ENCODE measurements at regions not wholly inside any gene's neighbourhood (a gene's known extent, or its start where the extent isn't known, plus 50 kb on each side); places are given as distances from the start of the nearest gene placed in this dataset.
A peak's percentile ranks its signal among the peaks of the same experiment; 100 is the strongest.

DNA sequence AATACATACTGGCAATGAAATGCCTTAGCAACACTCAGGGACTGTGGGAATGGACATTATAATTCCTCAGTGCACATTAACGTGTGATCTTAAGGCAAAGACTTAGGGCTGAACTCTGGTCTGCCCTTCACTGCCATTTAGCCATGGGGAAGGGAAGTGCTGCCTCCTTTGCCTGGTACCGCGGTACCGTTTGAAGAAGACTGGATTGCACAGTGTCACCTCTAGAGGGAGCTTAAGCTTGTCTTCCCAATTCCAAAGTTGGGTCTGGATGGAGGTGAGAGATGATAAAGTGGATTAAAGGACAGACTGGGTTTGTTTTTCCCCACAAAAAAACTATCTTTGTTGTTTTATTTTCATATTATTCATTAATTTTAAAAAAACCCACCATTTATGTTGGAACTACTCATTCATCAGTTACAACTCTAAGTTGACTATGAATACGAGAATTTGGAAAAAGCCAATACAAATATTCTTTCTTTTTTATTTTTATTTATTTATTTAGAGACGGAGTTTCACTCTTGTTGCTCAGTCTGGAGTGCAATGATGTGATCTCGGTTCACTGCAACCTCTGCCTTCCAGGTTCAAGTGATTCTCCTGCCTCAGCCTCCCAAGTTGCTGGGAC lies 60.0 kb upstream of the SYN2 start:
- POLR2A ChIA-PET: no interaction called here

More for the DNA sequence above, 60.0 kb upstream of the SYN2 start:
- H3K4me3 ChIP-seq (replicated peaks in 1 of 2; ENCODE audit: low read depth in 1 of 2, low read length in 2 of 2): peak overlapping the region in 1 of 2 experiments; percentile 34; a peak in 1 of 4 replicates
- peak overlapping the region; percentile 100 for H2AFZ ChIP-seq (ENCODE audit: low read depth, low read length, poor library complexity, severe bottlenecking)
- peaks cover 0 to 4% of the 10 kb centered on the region in 2 experiments; a peak in 1 of 4 replicates for H3K4me1 ChIP-seq (ENCODE audit: control insufficient read depth in 1 of 2, insufficient read depth in 2 of 2, low read length in 2 of 2)
- ChIA-PET CTCF (interaction anchor here (0.5 to 1.4 kb wide), 8 partner anchors 9 to 1157 kb away, joined by 3 to 11 read pairs (median 4); no protein-coding TSS in a partner anchor), RAD21 (ENCODE audit: low non-redundant PET in 1 of 2, low total read pairs in 2 of 2, uncharacterized antibody in 2 of 2, unreplicated experiment in 2 of 2) (interaction anchor here in 1 of 2 experiments (0.5 kb wide), 1 partner anchor 10 kb away, joined by 3 read pairs; no protein-coding TSS in a partner anchor)
- no peaks in the 10 kb centered on the region for H3K9me2 ChIP-seq (ENCODE audit: insufficient read depth)
- TF ChIP-seq POLR2A (IDR thresholded peaks at IDR 0.05; ENCODE audit: borderline replicate concordance, extremely low read depth, insufficient read depth, insufficient read length): no peak
- TF ChIP-seq, protein P1, sequence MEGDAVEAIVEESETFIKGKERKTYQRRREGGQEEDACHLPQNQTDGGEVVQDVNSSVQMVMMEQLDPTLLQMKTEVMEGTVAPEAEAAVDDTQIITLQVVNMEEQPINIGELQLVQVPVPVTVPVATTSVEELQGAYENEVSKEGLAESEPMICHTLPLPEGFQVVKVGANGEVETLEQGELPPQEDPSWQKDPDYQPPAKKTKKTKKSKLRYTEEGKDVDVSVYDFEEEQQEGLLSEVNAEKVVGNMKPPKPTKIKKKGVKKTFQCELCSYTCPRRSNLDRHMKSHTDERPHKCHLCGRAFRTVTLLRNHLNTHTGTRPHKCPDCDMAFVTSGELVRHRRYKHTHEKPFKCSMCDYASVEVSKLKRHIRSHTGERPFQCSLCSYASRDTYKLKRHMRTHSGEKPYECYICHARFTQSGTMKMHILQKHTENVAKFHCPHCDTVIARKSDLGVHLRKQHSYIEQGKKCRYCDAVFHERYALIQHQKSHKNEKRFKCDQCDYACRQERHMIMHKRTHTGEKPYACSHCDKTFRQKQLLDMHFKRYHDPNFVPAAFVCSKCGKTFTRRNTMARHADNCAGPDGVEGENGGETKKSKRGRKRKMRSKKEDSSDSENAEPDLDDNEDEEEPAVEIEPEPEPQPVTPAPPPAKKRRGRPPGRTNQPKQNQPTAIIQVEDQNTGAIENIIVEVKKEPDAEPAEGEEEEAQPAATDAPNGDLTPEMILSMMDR (IDR thresholded peaks at IDR 0.05 in 2 of 3, conservative IDR thresholded peaks at IDR 0.05 in 1 of 3; ENCODE audit: borderline replicate concordance in 1 of 3, insufficient read depth in 1 of 3, low read depth in 2 of 3, low read length in 2 of 3): peak; percentile 70 to 91 (median 83); a peak in 5 of 6 replicates
- TF ChIP-seq, protein P2, sequence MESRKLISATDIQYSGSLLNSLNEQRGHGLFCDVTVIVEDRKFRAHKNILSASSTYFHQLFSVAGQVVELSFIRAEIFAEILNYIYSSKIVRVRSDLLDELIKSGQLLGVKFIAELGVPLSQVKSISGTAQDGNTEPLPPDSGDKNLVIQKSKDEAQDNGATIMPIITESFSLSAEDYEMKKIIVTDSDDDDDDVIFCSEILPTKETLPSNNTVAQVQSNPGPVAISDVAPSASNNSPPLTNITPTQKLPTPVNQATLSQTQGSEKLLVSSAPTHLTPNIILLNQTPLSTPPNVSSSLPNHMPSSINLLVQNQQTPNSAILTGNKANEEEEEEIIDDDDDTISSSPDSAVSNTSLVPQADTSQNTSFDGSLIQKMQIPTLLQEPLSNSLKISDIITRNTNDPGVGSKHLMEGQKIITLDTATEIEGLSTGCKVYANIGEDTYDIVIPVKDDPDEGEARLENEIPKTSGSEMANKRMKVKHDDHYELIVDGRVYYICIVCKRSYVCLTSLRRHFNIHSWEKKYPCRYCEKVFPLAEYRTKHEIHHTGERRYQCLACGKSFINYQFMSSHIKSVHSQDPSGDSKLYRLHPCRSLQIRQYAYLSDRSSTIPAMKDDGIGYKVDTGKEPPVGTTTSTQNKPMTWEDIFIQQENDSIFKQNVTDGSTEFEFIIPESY (IDR thresholded peaks at IDR 0.05; ENCODE audit: extremely low read depth, insufficient replicate concordance, low read length): no peak
- TF ChIP-seq ZFX (IDR thresholded peaks at IDR 0.05): no peak
- TF ChIP-seq ZNF274 (IDR thresholded peaks at IDR 0.05; ENCODE audit: low read depth, low read length): no peak
- TF ChIP-seq FOSL1 (IDR thresholded peaks at IDR 0.05; ENCODE audit: low read depth): no peak
- no peak for TF ChIP-seq POLR2AphosphoS5 (IDR thresholded peaks at IDR 0.05; ENCODE audit: low read depth, low read length)
- TF ChIP-seq EZH2 (IDR thresholded peaks at IDR 0.05): no peak
- TF ChIP-seq ELF1 (IDR thresholded peaks at IDR 0.05; ENCODE audit: borderline replicate concordance, low read depth): no peak
- peak; percentile 66 for TF ChIP-seq RAD21 (IDR thresholded peaks at IDR 0.05; ENCODE audit: low read depth)
- peak; percentile 85 for TF ChIP-seq CBX3 (IDR thresholded peaks at IDR 0.05; ENCODE audit: low read depth)
- no peak for TF ChIP-seq EZH2phosphoT487 (IDR thresholded peaks at IDR 0.05; ENCODE audit: borderline replicate concordance)
- TF ChIP-seq JUND (IDR thresholded peaks at IDR 0.05): no peak
- TF ChIP-seq YY1 (IDR thresholded peaks at IDR 0.05; ENCODE audit: extremely low read depth, insufficient replicate concordance, low read depth, low read length): no peak
- TF ChIP-seq, protein P3, sequence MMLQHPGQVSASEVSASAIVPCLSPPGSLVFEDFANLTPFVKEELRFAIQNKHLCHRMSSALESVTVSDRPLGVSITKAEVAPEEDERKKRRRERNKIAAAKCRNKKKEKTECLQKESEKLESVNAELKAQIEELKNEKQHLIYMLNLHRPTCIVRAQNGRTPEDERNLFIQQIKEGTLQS (IDR thresholded peaks at IDR 0.05): no peak
- TF ChIP-seq, protein P4, sequence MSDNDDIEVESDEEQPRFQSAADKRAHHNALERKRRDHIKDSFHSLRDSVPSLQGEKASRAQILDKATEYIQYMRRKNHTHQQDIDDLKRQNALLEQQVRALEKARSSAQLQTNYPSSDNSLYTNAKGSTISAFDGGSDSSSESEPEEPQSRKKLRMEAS (IDR thresholded peaks at IDR 0.05): no peak
- TF ChIP-seq SRF (IDR thresholded peaks at IDR 0.05; ENCODE audit: low read depth): no peak
- TF ChIP-seq CEBPB (IDR thresholded peaks at IDR 0.05; ENCODE audit: low read depth): no peak
- TF ChIP-seq, protein P5, sequence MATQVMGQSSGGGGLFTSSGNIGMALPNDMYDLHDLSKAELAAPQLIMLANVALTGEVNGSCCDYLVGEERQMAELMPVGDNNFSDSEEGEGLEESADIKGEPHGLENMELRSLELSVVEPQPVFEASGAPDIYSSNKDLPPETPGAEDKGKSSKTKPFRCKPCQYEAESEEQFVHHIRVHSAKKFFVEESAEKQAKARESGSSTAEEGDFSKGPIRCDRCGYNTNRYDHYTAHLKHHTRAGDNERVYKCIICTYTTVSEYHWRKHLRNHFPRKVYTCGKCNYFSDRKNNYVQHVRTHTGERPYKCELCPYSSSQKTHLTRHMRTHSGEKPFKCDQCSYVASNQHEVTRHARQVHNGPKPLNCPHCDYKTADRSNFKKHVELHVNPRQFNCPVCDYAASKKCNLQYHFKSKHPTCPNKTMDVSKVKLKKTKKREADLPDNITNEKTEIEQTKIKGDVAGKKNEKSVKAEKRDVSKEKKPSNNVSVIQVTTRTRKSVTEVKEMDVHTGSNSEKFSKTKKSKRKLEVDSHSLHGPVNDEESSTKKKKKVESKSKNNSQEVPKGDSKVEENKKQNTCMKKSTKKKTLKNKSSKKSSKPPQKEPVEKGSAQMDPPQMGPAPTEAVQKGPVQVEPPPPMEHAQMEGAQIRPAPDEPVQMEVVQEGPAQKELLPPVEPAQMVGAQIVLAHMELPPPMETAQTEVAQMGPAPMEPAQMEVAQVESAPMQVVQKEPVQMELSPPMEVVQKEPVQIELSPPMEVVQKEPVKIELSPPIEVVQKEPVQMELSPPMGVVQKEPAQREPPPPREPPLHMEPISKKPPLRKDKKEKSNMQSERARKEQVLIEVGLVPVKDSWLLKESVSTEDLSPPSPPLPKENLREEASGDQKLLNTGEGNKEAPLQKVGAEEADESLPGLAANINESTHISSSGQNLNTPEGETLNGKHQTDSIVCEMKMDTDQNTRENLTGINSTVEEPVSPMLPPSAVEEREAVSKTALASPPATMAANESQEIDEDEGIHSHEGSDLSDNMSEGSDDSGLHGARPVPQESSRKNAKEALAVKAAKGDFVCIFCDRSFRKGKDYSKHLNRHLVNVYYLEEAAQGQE (IDR thresholded peaks at IDR 0.05; ENCODE audit: low read depth): no peak
- peak; percentile 97 for TF ChIP-seq TCF7L2 (IDR thresholded peaks at IDR 0.05; ENCODE audit: borderline replicate concordance, extremely low read depth, insufficient read depth, insufficient read length)
- DNase-seq (ENCODE audit: low read depth, low spot score): peak; percentile 70
- H3K9me3 ChIP-seq (ENCODE audit: control insufficient read depth in 1 of 2, insufficient read depth in 1 of 2, low read depth in 1 of 2, low read length in 2 of 2): no peaks in the 10 kb centered on the region
- H3K4me2 ChIP-seq (ENCODE audit: low read length): peak overlapping the region; percentile 71
- H3K27ac ChIP-seq (ENCODE audit: low read depth, low read length): no peak overlapping the region
- H3K36me3 ChIP-seq (ENCODE audit: control insufficient read depth in 1 of 2, insufficient read depth in 2 of 2, low read length in 2 of 2): no peaks in the 10 kb centered on the region
- H3K9ac ChIP-seq (ENCODE audit: low read length): no peak overlapping the region
- no peaks in the 10 kb centered on the region for H3K79me2 ChIP-seq (ENCODE audit: insufficient read depth, low read length)
- peak; percentile 100 for ATAC-seq
- BruUV-seq (replicated peaks): no TSS peak
- intact Hi-C loops (cut with micrococcal nuclease): no loop called here
- H3K27me3 ChIP-seq (ENCODE audit: insufficient read depth, low read length): no peaks in the 10 kb centered on the region
- H4K20me1 ChIP-seq (ENCODE audit: insufficient read depth): no peaks in the 10 kb centered on the region
